ENCODE measurements at regions not wholly inside any gene's neighbourhood (a gene's known extent, or its start where the extent isn't known, plus 50 kb on each side); places are given as distances from the start of the nearest gene placed in this dataset.
A peak's percentile ranks its signal among the peaks of the same experiment; 100 is the strongest.

DNA sequence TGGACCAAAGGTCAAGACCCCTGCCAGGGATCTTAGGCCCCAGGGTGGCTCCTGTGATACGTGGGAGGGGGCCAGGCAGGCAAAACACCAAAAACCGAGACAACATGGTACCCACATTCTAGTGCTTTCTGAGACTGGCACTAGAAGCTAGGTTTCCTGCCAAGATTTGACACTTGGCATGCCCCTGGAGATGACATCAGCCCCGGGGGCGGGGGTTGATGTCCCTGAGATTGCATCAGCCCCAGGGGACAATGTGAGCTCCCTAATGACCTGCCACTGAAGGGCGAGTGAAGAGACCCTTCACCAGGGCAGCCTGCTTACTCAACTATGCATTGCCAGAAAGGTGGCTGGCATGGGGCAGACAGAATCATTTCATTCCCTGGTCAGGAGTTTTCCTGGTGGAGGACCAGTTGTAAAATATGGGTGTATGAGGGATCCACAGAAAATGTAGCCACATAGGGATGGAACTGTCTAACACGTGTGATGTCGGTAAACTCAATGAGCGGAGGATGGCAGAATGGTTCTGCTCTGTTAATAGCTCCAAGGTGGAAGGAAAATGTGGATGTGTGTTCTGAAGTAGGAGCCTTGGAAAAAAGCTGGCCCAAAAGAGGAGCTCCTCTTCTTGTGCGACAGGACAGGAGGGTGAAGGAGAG lies 219.7 kb downstream of the UNC5CL start:
- no peak overlapping the region for H3K4me3 ChIP-seq (ENCODE audit: low read length)
- TF ChIP-seq, protein P1, sequence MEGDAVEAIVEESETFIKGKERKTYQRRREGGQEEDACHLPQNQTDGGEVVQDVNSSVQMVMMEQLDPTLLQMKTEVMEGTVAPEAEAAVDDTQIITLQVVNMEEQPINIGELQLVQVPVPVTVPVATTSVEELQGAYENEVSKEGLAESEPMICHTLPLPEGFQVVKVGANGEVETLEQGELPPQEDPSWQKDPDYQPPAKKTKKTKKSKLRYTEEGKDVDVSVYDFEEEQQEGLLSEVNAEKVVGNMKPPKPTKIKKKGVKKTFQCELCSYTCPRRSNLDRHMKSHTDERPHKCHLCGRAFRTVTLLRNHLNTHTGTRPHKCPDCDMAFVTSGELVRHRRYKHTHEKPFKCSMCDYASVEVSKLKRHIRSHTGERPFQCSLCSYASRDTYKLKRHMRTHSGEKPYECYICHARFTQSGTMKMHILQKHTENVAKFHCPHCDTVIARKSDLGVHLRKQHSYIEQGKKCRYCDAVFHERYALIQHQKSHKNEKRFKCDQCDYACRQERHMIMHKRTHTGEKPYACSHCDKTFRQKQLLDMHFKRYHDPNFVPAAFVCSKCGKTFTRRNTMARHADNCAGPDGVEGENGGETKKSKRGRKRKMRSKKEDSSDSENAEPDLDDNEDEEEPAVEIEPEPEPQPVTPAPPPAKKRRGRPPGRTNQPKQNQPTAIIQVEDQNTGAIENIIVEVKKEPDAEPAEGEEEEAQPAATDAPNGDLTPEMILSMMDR (IDR thresholded peaks at IDR 0.05; ENCODE audit: insufficient read depth, low read depth, low read length, missing control alignments): no peak
- no peak for DNase-seq (ENCODE audit: low read depth)

DNA sequence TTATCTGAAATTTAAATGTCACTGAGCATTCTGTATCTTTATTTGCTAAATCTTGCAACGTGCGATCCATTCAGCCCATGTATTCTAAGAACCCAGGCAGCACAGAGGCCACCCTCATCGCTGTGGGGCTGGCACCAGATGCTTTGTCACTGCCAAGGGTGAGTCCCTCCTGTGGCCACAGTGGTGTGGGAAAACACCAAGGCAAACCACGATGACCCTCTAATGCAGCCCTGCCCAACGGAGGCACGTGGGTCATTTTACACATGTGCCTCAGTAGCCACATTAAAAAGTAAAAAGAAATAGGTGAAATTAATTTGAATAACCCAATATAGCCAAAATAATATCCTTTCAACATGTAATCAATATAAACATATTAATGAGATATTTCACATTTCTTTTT lies 221.7 kb downstream of the UNC5CL start:
- TF ChIP-seq, protein P1 (IDR thresholded peaks at IDR 0.05; ENCODE audit: insufficient read depth, low read depth, low read length, missing control alignments): no peak
- no peak for DNase-seq (ENCODE audit: low read depth)
- H3K4me3 ChIP-seq (ENCODE audit: low read length): no peak overlapping the region

DNA sequence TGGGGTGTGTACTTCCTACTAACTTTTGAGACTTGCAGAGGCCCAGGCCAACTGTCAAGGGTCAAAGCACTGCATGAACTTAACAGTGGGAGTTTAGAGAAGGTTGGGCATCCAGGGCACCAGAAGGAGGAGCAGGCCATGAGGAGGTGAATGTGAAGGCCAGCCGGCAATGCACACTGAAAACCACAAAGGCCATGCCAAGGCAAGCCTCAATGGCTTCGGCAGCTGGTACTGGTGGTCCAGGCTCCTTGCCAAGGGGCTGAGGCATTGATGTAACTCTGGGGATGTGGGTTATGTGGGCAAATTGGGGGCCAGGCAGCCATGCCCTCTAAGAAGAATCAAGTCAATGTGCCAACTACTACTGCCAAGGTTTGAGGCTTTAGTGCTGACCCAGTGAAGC lies 222.4 kb downstream of the UNC5CL start:
- TF ChIP-seq, protein P1 (IDR thresholded peaks at IDR 0.05; ENCODE audit: insufficient read depth, low read depth, low read length, missing control alignments): no peak
- no peak overlapping the region for H3K4me3 ChIP-seq (ENCODE audit: low read length)
- DNase-seq (ENCODE audit: low read depth): no peak

DNA sequence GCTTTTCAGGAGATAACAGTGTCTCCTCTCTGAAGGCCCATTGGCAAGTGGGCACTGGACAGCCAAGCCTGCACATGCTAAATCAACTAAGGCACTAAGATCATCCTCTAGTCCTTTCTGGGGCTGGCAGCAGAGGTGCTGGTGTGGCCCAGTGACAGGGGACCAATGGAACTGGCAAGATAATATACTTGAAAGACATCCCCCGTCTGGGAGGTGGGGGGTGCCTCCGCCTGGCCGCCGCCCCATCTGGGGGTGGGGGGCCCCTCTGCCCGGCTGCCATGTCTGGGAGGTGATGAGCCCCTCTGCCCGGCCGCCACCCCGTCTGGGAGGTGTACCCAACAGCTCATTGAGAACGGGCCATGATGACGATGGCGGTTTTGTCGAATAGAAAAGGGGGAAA lies 223.3 kb downstream of the UNC5CL start:
- H3K4me3 ChIP-seq (ENCODE audit: low read length): no peak overlapping the region
- no peak for DNase-seq (ENCODE audit: low read depth)
- TF ChIP-seq, protein P1 (IDR thresholded peaks at IDR 0.05; ENCODE audit: insufficient read depth, low read depth, low read length, missing control alignments): no peak

DNA sequence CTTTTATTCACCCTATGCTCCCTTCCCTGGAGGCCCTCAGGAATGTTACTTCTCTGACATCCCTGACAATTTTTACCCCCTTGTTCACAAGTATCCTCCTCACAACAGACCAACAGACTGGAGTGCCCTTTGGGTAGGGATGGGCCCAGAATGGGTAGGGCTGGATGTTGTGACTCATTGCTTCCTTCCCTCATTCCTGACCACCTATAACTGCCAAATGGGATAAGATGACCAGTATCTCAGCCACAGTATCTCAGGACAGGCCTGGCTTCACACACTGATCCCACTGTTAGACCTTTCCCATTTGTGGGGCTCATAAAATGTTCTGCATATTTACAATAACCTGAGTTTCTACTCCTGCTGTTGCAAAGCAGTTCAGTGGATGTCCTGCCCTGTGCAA lies 223.0 kb upstream of the LRFN2 start:
- no peak overlapping the region for H3K4me3 ChIP-seq (ENCODE audit: low read length)
- DNase-seq (ENCODE audit: low read depth): peak; percentile 24
- TF ChIP-seq, protein P1 (IDR thresholded peaks at IDR 0.05; ENCODE audit: insufficient read depth, low read depth, low read length, missing control alignments): no peak

DNA sequence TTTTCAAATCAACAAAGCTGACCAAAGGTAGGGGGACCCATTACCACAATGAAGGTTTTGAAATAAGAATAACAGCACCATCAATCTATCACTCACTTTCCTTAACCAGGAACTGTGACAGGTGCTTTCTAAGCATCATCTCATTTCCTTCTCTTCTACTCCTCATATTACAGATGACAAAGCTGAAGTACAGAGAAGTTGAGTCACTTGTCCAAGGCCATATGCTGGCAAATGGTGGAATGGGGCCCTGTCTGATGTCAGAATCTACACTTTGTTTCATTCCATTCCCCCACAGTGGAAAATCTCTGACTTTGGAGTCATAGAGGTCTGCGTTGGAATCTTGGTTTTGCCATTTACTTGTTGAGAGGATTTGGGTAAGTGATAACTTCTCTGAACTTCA lies 222.5 kb upstream of the LRFN2 start:
- no peak overlapping the region for H3K4me3 ChIP-seq (ENCODE audit: low read length)
- TF ChIP-seq, protein P1 (IDR thresholded peaks at IDR 0.05; ENCODE audit: insufficient read depth, low read depth, low read length, missing control alignments): no peak
- no peak for DNase-seq (ENCODE audit: low read depth)

DNA sequence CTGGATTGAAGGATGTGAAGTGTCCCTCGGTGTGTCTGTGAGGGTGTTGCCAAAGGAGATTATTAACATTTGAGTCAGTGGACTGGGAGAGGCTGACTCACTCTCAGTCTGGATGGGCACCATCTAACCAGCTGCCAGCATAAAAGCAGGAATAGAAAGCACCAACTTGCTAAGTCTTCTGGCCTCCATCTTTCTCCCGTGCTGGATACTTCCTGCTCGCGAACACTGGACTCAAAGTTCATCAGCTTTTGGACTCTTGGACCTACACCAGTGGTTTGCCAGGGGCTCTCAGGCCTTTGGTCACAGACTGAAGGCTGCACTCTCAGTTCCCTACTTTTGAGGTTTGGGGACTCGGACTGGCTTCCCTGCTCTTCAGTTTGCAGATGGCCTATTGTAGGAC lies 220.3 kb upstream of the LRFN2 start:
- peak; percentile 62 for DNase-seq (ENCODE audit: low read depth)
- TF ChIP-seq, protein P1 (IDR thresholded peaks at IDR 0.05; ENCODE audit: insufficient read depth, low read depth, low read length, missing control alignments): no peak
- H3K4me3 ChIP-seq (ENCODE audit: low read length): no peak overlapping the region
